ENCODE measurements at regions not wholly inside any gene's neighbourhood (a gene's known extent, or its start where the extent isn't known, plus 50 kb on each side); places are given as distances from the start of the nearest gene placed in this dataset.

- H3K27ac ChIP-seq (replicated peaks), result no peak overlapping the region
- no peaks in the 10 kb centered on the region for H3K36me3 ChIP-seq
- no peak overlapping the region for H3K4me3 ChIP-seq
- intact Hi-C loops (cut with micrococcal nuclease), result no loop called here
- TF ChIP-seq CTCF (IDR thresholded peaks at IDR 0.05; ENCODE audit: borderline replicate concordance), result no peak
- H3K27me3 ChIP-seq (ENCODE audit: low read depth), result no peaks in the 10 kb centered on the region
- no peak for DNase-seq
- H3K9me3 ChIP-seq (replicated peaks), result no peaks in the 10 kb centered on the region
- no peaks in the 10 kb centered on the region for H3K4me1 ChIP-seq
These were observed 526.6 kb upstream of the MARCKS start for GRCh38 chr6:113330636-113330946.

GRCh38 chr6:113331021-113331420, 526.1 kb upstream of the MARCKS start:
- H3K4me1 ChIP-seq, result no peaks in the 10 kb centered on the region
- intact Hi-C loops (cut with micrococcal nuclease), result no loop called here
- H3K36me3 ChIP-seq, result no peaks in the 10 kb centered on the region
- no peak overlapping the region for H3K4me3 ChIP-seq
- no peak overlapping the region for H3K27ac ChIP-seq (replicated peaks)
- no peak for TF ChIP-seq CTCF (IDR thresholded peaks at IDR 0.05; ENCODE audit: borderline replicate concordance)
- DNase-seq, result no peak
- H3K27me3 ChIP-seq (ENCODE audit: low read depth), result no peaks in the 10 kb centered on the region
- no peaks in the 10 kb centered on the region for H3K9me3 ChIP-seq (replicated peaks)

- DNase-seq, result no peak
- no peak overlapping the region for H3K4me3 ChIP-seq
- H3K27me3 ChIP-seq (ENCODE audit: low read depth), result no peaks in the 10 kb centered on the region
- H3K36me3 ChIP-seq, result no peaks in the 10 kb centered on the region
- intact Hi-C loops (cut with micrococcal nuclease), result no loop called here
- TF ChIP-seq CTCF (IDR thresholded peaks at IDR 0.05; ENCODE audit: borderline replicate concordance), result no peak
- no peaks in the 10 kb centered on the region for H3K9me3 ChIP-seq (replicated peaks)
- H3K27ac ChIP-seq (replicated peaks), result no peak overlapping the region
- no peaks in the 10 kb centered on the region for H3K4me1 ChIP-seq
These were observed 518.5 kb upstream of the MARCKS start for GRCh38 chr6:113338644-113339043.

- Histone ChIP-seq H3K27ac (replicated peaks) (no peak overlapping the region), H3K4me3 (no peak overlapping the region), H3K9me3 (replicated peaks) (no peaks in the 10 kb centered on the region), H3K27me3 (ENCODE audit: low read depth) (no peaks in the 10 kb centered on the region), H3K36me3 (no peaks in the 10 kb centered on the region), H3K4me1 (no peaks in the 10 kb centered on the region)
- DNase-seq, result no peak
- intact Hi-C loops (cut with micrococcal nuclease), result no loop called here
- TF ChIP-seq CTCF (IDR thresholded peaks at IDR 0.05; ENCODE audit: borderline replicate concordance), result no peak
These were observed 517.9 kb upstream of the MARCKS start for GRCh38 chr6:113339209-113339608.

GRCh38 chr6:113340371-113340770, 516.8 kb upstream of the MARCKS start:
- no peak for TF ChIP-seq CTCF (IDR thresholded peaks at IDR 0.05; ENCODE audit: borderline replicate concordance)
- no peaks in the 10 kb centered on the region for H3K36me3 ChIP-seq
- no peak overlapping the region for H3K4me3 ChIP-seq
- intact Hi-C loops (cut with micrococcal nuclease), result no loop called here
- no peaks in the 10 kb centered on the region for H3K27me3 ChIP-seq (ENCODE audit: low read depth)
- H3K9me3 ChIP-seq (replicated peaks), result no peaks in the 10 kb centered on the region
- no peak overlapping the region for H3K27ac ChIP-seq (replicated peaks)
- H3K4me1 ChIP-seq, result no peaks in the 10 kb centered on the region
- no peak for DNase-seq

- intact Hi-C loops (cut with micrococcal nuclease), result no loop called here
- TF ChIP-seq CTCF (IDR thresholded peaks at IDR 0.05; ENCODE audit: borderline replicate concordance), result no peak
- Histone ChIP-seq H3K27me3 (ENCODE audit: low read depth) (no peaks in the 10 kb centered on the region), H3K4me3 (no peak overlapping the region), H3K27ac (replicated peaks) (no peak overlapping the region), H3K9me3 (replicated peaks) (no peaks in the 10 kb centered on the region), H3K36me3 (no peaks in the 10 kb centered on the region), H3K4me1 (no peaks in the 10 kb centered on the region)
- DNase-seq, result no peak
These were observed 513.2 kb upstream of the MARCKS start for GRCh38 chr6:113343940-113344339.

Measured in left ventricle myocardium inferior (tissue), 1 donor.